ENCODE measurements at regions not wholly inside any gene's neighbourhood (a gene's known extent, or its start where the extent isn't known, plus 50 kb on each side); places are given as distances from the start of the nearest gene placed in this dataset.

- TF ChIP-seq CTCF (conservative IDR thresholded peaks at IDR 0.05; ENCODE audit: low read depth) = no peak
- DNase-seq (ENCODE audit: low spot score) = no peak
- CTCF ChIA-PET = no interaction called here
- H3K27ac ChIP-seq = no peak overlapping the region
- POLR2A ChIA-PET (ENCODE audit: low non-redundant PET) = no interaction called here
These were observed 62.9 kb upstream of the AASS start for GRCh38 chr7:122206985-122207384.

GRCh38 chr7:122203814-122204213 lies 59.8 kb upstream of the AASS start:
- no peak overlapping the region for H3K27ac ChIP-seq
- POLR2A ChIA-PET (ENCODE audit: low non-redundant PET) = no interaction called here
- CTCF ChIA-PET = interaction anchor here (0.7 kb wide), 1 partner anchor 882 kb away, joined by 3 read pairs; no protein-coding TSS in a partner anchor
- DNase-seq (ENCODE audit: low spot score) = no peak
- no peak for TF ChIP-seq CTCF (conservative IDR thresholded peaks at IDR 0.05; ENCODE audit: low read depth)

GRCh38 chr7:122200888-122201287 lies 56.8 kb upstream of the AASS start:
- POLR2A ChIA-PET (ENCODE audit: low non-redundant PET) = no interaction called here
- CTCF ChIA-PET = no interaction called here
- DNase-seq (ENCODE audit: low spot score) = no peak
- TF ChIP-seq CTCF (conservative IDR thresholded peaks at IDR 0.05; ENCODE audit: low read depth) = no peak
- H3K27ac ChIP-seq = no peak overlapping the region

GRCh38 chr7:122199171-122199570 lies 55.1 kb upstream of the AASS start:
- DNase-seq (ENCODE audit: low spot score) = no peak
- TF ChIP-seq CTCF (conservative IDR thresholded peaks at IDR 0.05; ENCODE audit: low read depth) = no peak
- ChIA-PET POLR2A (ENCODE audit: low non-redundant PET) (no interaction called here), CTCF (interaction anchor here (0.6 kb wide), 1 partner anchor 17 kb away, joined by 4 read pairs; no protein-coding TSS in a partner anchor)
- H3K27ac ChIP-seq = no peak overlapping the region

GRCh38 chr7:122198581-122198980 lies 54.5 kb upstream of the AASS start:
- ChIA-PET CTCF (interaction anchor here (0.6 kb wide), 1 partner anchor 16 kb away, joined by 4 read pairs; no protein-coding TSS in a partner anchor), POLR2A (ENCODE audit: low non-redundant PET) (no interaction called here)
- DNase-seq (ENCODE audit: low spot score) = no peak
- no peak for TF ChIP-seq CTCF (conservative IDR thresholded peaks at IDR 0.05; ENCODE audit: low read depth)
- H3K27ac ChIP-seq = no peak overlapping the region

Data from RWPE1 (cell line).